ENCODE measurements at regions not wholly inside any gene's neighbourhood (a gene's known extent, or its start where the extent isn't known, plus 50 kb on each side); places are given as distances from the start of the nearest gene placed in this dataset.
A peak's percentile ranks its signal among the peaks of the same experiment; 100 is the strongest.

DNA sequence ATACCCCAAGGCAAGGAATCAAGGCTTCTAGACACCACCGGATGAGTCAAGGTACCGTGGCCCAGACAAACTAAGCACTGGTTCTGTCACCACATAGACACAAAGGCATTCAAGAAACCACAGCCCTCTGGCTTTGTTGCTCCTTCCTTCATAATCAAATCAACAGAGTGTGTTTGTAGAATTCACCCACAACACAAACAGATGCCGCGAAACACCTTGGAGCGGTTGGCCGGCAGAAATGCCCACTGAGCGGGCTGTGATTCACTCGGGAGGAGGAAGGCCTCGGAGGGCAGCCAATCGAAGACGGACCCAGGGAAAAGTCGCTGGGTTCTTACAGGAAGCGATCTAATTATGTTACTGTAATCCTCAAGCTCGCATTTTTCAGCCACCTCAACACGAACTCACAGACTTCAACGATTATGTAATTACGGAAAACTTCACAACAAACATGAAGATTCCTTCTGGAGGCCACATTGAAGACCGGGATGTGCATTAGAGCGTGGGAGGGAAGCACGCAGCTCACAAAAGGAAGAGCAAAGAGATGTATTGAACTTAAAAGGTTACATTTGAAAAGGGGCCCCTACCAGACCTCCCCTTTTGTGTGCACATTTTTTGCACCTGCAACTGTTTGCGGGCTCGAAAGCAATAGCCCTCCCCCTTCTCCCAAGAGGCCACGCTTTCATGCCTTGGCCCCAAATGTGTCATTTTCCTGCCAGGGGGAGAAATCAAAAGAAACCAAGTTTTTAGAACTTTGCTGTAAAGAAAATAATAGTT lies 184.7 kb upstream of the PREP start:
- ATAC-seq = peak; percentile 73
- TF ChIP-seq ARNTL (CRISPR knock-in tag; IDR thresholded peaks at IDR 0.05; ENCODE audit: borderline replicate concordance, low read depth) (no peak), ZFP30 (CRISPR knock-in tag; IDR thresholded peaks at IDR 0.05) (no peak), ZNF565 (CRISPR knock-in tag; conservative IDR thresholded peaks at IDR 0.05; ENCODE audit: low read depth) (no peak), CSRNP3 (CRISPR knock-in tag; IDR thresholded peaks at IDR 0.05) (no peak), ZC3H10 (CRISPR knock-in tag; IDR thresholded peaks at IDR 0.05) (no peak), ESRRG (CRISPR knock-in tag; IDR thresholded peaks at IDR 0.05) (no peak), TCF4 (CRISPR knock-in tag; IDR thresholded peaks at IDR 0.05; ENCODE audit: borderline replicate concordance) (no peak), GLIS3 (CRISPR knock-in tag; IDR thresholded peaks at IDR 0.05) (no peak), PPARA (CRISPR knock-in tag; IDR thresholded peaks at IDR 0.05; ENCODE audit: borderline replicate concordance) (no peak), PATZ1 (CRISPR knock-in tag; IDR thresholded peaks at IDR 0.05; ENCODE audit: borderline replicate concordance) (no peak), SNAI2 (CRISPR knock-in tag; IDR thresholded peaks at IDR 0.05) (no peak), RARB (CRISPR knock-in tag; IDR thresholded peaks at IDR 0.05) (no peak)
- TF ChIP-seq, protein P1, sequence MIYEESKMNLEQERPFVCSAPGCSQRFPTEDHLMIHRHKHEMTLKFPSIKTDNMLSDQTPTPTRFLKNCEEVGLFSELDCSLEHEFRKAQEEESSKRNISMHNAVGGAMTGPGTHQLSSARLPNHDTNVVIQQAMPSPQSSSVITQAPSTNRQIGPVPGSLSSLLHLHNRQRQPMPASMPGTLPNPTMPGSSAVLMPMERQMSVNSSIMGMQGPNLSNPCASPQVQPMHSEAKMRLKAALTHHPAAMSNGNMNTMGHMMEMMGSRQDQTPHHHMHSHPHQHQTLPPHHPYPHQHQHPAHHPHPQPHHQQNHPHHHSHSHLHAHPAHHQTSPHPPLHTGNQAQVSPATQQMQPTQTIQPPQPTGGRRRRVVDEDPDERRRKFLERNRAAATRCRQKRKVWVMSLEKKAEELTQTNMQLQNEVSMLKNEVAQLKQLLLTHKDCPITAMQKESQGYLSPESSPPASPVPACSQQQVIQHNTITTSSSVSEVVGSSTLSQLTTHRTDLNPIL (CRISPR knock-in tag; IDR thresholded peaks at IDR 0.05; ENCODE audit: low read depth) = no peak

DNA sequence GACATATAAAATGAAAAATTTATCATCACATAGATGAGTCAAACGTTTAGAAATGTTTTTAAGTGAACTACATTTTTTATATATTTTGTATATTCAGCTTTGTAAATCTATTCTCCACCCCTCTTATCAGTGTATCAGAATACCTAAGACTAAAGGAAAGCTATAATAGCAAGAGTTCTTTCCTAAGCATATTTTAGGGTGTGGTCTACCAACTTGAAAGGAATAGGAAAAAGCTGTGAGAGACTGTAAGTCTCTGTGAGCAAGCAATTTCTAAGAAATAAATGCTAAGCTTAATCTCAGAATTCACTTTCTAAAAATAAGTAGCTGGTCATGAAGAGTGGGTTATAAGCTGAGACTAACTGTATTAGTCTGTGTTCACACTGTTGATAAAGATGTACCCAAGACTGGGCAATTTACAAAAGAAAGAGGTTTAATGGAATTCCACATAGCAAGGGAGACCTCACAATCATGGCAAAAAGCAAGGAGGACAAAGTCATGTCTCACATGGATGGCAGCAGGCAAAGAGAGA lies 175.4 kb upstream of the PREP start:
- no peak for TF ChIP-seq GLIS3 (CRISPR knock-in tag; IDR thresholded peaks at IDR 0.05)
- no peak for TF ChIP-seq ESRRG (CRISPR knock-in tag; IDR thresholded peaks at IDR 0.05)
- TF ChIP-seq ZNF70 (CRISPR knock-in tag; IDR thresholded peaks at IDR 0.05) = no peak
- TF ChIP-seq TSHZ2 (CRISPR knock-in tag; IDR thresholded peaks at IDR 0.05) = no peak
- no peak for TF ChIP-seq SNAI2 (CRISPR knock-in tag; IDR thresholded peaks at IDR 0.05)
- TF ChIP-seq ZC3H10 (CRISPR knock-in tag; IDR thresholded peaks at IDR 0.05) = no peak
- TF ChIP-seq CSDC2 (CRISPR knock-in tag; IDR thresholded peaks at IDR 0.05) = no peak
- TF ChIP-seq PPARA (CRISPR knock-in tag; IDR thresholded peaks at IDR 0.05; ENCODE audit: borderline replicate concordance) = no peak
- no peak for TF ChIP-seq RARB (CRISPR knock-in tag; IDR thresholded peaks at IDR 0.05)
- TF ChIP-seq ARNTL (CRISPR knock-in tag; IDR thresholded peaks at IDR 0.05; ENCODE audit: borderline replicate concordance, low read depth) = no peak
- TF ChIP-seq POU6F1 (CRISPR knock-in tag; IDR thresholded peaks at IDR 0.05; ENCODE audit: borderline replicate concordance, low read depth) = no peak
- TF ChIP-seq CSRNP3 (CRISPR knock-in tag; IDR thresholded peaks at IDR 0.05) = no peak
- TF ChIP-seq TOX (CRISPR knock-in tag; IDR thresholded peaks at IDR 0.05; ENCODE audit: borderline replicate concordance) = no peak
- TF ChIP-seq, protein P1 (CRISPR knock-in tag; IDR thresholded peaks at IDR 0.05; ENCODE audit: low read depth) = no peak
- no peak for ATAC-seq

Data from SK-N-SH treated with all-trans-retinoic acid at 6 μM for 48 hours (cell line).